GM19023 (cell line): ENCODE measurements at regions not wholly inside any gene's neighbourhood (a gene's known extent, or its start where the extent isn't known, plus 50 kb on each side); places are given as distances from the start of the nearest gene placed in this dataset.

Experiments used
- ATAC-seq: cut with Tn5 transposase; IDR thresholded peaks from one replicate; pipeline ENCODE4 v1.9.1; 2021; ENCODE audit warnings: mild to moderate bottlenecking, moderate library complexity; ENCODE audit not compliant: unreplicated experiment

- ATAC-seq, result no peak
Observed at GRCh38 chr5:67536866-67537265, 340.3 kb upstream of the CD180 start.

DNA sequence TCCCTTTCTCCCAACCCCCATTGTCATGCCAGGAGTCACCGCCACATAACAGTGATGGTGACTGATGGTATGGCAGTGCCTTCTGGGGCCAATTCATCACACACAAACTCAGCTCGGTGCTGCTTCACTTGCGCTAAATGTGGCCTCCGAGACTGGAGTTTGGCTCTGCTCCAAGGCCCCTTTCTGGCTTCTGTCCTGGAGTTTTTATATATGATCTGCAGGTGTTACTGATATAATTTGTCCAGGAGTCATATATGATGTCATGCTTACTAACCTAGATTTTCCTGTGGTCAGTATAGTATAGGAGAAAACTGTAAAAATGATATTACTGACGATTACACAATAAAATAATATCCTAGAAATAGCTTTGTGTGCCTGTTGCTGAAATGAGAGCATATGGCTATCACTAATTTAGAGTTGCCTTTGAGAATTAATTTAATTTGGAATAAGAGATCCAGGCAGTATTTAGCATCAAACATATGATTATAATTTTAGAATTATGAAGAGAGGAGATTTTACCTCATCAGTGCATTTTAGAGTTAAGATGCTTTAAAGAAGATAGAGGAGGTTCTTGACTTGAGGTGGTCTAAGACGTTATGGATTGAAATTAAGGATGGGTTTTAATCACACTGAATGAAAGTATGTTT lies 334.1 kb upstream of the CD180 start:
- ATAC-seq, result no peak

DNA sequence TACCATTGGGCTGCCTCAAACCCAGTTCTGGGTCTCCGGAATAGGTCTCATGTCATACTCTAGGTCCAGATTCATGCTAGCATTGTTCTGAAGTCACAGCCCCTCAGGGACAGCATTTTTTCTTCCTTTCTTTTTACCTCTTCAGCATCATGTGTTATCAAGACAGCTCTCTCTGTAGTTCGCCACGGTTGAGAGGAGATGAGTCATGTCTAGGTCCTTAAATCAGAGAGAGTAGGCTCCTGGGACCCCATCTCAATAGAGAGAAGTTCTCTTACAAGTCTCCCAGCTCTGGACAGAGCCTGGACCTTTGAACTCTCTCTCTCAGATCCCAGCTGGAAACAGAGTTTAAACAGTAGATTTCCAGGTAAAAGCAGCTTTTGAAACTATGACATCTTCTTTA lies 332.4 kb upstream of the CD180 start:
- no peak for ATAC-seq

DNA sequence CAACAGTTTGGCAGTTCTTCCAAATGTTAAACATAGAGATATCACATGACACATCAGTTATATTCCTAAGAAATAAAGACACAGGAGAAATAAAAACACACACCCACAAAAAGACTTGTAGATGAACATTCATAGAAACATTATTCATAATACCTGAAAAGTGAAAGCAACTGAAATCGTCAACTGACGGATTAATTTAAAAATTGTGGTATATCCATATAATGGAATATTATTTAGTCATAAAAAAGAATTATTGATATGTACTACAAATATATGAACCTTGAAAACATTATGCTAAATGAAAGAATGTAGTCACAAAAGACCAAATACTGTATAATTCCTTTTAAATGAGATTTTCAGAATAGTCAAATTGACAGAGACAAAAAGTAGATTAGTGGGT lies 330.2 kb upstream of the CD180 start:
- no peak for ATAC-seq

- no peak for ATAC-seq
Observed at GRCh38 chr5:67520161-67520908, 323.7 kb upstream of the CD180 start.

DNA sequence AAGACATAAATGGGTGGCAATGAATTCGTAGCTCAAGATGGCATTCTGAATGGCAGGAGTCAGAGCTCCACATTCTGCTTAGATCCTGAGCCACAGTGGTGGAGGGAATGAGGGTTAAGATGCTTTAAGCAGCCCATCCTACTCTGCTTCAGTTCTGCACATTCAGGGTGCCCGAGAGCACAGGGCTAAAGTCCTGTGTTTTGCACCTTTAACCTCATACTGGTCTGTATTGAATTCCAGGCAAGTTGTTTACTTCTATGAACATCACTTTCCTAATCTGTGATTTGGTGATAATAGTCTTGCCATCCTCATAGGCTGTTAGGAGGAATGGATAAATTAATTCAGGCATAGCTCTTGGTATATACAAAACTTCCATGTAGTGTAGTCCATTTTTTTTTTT lies 321.6 kb upstream of the CD180 start:
- ATAC-seq, result no peak

DNA sequence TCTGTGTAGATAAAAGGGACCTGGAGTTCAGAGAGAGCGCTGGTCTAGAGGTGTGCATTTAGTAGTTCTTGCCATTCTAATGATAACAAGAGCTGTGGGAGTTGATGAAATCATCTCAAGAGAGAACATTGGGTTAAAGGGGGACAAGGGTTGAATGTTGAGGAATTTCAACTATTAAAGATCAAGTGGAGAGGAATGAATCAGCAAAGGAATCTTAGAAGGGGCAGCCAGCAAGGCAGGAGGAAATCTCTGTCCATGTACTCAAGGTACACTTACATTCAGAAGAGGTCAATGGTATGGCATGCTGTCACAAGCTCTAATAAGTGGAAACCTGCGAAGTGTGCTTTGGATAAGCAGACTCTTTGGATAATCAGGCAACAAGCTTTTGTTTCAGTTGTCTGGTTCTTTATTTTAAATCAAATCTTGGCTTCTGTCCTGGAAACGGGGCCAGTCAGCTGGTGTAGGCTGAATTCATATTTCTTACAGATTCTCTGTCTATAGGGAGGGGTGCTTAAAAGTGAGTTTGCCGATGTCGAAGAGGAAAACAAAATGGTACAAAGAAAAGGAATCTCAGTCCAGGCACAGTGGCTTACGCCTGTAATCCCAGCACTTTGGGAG lies 320.5 kb upstream of the CD180 start:
- ATAC-seq, result no peak

DNA sequence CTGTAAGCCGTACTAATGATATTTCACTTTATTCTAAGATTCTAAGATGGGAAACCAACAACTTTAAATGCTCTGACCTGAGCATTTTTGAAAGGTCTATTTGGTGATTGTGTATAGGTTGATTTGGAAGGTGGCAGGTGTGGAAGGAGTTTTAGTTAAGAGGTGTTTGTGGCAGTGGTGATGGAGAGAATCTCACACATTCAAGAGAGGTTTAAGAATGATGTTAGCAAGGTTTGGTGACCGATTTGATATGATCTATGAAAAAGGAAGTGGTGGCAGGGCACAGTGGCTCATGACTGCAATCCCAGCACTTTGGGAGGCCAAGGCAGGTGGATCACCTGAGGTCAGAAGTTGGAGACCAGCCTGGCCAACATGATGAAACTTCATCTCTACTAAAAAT lies 319.2 kb upstream of the CD180 start:
- ATAC-seq, result no peak

DNA sequence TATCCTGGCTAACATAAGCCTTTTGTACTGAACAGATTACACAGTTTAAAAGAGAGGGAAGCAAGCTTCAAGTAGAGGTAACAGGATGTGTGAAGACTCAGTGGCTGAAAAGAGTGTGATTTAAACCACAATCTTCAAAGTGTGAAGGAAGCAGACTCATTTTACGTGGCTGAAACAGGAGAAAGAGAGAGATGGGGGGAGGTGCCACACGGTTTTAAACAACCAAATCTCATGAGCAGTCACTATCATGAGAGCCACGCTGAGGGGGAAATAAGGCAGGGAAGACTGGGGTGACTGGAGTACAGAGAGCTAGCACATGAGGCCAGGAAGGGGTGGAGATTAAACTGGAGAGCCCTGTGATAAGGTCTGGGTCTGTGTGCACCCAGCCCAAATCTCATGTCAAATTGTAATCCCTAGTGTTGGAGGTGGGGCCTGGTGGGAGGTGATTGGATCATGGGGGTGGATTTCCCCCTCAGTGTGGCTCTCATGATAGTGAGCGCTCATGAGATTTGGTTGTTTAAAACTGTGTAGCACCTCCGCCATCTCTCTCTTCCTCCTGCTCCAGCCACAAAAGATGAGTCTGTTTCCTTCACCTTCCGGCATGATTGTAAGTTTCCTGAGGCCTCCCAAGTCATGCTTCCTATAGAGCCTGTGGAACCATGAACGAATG lies 318.6 kb upstream of the CD180 start:
- ATAC-seq, result no peak

GRCh38 chr5:67512758-67513157 lies 316.2 kb upstream of the CD180 start:
- ATAC-seq, result no peak

GRCh38 chr5:67511911-67512310 lies 315.3 kb upstream of the CD180 start:
- ATAC-seq, result no peak

DNA sequence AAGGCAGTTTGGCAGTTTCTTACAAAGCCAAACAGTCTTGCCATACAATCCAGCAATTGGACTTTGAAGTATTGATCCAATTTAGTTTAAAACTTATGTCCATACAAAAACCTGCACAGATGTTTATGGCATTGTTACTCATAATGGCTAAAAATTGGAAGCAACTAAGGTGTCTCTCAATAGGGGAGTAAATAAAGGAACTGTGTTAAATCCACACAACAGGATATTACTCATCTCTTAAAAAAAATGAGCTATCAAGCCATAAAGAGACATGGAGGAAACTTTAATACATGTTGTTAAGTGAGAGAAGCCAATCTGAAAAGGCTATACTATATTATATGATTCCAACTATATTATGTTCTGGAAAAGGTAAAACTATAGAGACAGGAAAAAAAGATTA lies 313.6 kb upstream of the CD180 start:
- ATAC-seq, result no peak

DNA sequence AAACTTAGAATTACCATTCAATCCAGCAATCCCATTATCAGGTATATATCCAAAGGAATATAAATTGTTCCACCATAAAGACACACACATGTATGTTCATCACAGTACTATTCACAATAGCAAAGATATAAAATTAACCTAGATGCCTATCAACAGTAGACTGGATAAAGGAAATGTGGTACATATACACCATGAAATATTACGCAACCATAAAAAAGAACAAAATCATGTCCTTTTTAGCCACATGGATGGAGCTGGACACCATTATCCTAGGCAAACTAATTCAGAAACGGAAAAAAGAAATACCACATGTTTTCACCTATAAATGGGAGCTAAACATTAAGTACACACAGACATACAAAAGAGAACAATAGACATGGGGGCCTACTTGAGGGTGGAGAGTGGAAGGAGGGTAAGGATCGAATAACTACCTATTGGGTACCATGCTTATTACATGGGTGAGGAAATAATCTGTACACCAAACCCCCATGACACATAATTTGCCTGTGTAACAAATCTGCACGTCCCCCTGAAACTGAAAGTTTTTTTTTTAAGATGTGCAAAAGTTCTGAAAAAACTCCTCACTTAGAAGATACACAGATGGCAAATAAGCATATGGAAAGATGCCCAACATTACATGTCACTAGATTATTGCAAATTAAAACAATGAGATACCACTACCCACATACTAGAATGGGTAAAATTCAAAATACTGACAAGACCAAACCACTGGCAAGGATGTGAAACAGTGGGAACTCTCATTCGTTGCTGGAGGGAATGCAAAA lies 313.0 kb upstream of the CD180 start:
- ATAC-seq, result no peak

DNA sequence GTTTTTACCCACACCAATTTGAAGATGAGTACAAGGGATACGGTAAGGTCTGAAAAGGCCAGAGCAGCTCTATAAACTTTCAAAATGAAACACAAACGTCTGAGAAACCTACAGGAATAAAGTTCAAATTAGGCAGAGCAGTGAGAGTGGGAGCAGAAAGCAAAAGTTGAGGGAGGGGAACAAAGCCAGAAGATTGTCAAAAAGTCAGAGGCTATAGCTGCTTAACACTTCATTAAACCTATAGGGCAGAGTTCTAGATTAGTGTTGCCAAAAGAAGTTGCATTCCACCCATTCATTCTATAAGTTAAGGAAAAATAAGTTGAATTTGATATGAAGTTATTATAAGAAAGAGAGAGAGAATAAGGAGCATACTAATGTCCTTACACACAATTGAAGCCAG lies 309.6 kb upstream of the CD180 start:
- no peak for ATAC-seq

GRCh38 chr5:67502951-67503350 lies 306.4 kb upstream of the CD180 start:
- ATAC-seq, result no peak

DNA sequence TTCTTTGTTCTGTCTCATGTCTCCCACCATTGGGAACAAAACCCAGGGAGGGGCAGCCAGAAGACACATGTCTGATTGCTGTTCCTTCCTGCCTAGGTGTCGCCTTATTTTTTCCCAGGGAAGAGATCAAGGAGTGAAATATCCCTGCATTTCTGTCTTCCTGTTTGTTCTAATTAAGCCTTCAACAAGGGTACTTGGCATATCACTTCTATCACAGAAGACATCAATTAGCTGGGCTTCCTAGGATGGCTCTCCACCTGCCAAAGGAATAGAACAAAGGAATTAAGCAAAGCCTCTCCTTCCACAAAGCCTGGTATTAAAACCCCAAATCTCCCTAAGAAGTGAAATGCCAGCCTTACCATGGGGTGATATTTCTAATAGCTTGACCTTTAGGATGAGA lies 299.5 kb upstream of the CD180 start:
- ATAC-seq, result no peak

DNA sequence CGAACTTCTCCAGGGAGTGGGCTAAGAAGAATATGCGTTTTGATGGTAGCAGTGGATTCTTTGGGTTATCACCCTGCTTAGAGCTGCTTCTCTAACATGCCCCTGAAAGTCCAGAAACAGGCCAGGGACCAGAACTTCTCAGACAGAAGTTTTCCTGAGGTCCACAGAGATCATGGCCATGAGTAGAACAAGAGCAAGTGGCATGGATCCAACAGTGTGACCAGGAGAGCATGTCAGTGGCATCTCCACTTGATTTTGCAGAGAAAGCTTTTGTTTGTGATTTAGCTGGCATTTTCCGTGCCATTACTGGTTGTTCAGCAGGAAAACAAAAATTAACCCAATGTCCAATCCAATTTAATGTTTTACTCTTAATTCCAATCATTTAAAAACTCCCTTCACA lies 298.5 kb upstream of the CD180 start:
- ATAC-seq, result no peak

DNA sequence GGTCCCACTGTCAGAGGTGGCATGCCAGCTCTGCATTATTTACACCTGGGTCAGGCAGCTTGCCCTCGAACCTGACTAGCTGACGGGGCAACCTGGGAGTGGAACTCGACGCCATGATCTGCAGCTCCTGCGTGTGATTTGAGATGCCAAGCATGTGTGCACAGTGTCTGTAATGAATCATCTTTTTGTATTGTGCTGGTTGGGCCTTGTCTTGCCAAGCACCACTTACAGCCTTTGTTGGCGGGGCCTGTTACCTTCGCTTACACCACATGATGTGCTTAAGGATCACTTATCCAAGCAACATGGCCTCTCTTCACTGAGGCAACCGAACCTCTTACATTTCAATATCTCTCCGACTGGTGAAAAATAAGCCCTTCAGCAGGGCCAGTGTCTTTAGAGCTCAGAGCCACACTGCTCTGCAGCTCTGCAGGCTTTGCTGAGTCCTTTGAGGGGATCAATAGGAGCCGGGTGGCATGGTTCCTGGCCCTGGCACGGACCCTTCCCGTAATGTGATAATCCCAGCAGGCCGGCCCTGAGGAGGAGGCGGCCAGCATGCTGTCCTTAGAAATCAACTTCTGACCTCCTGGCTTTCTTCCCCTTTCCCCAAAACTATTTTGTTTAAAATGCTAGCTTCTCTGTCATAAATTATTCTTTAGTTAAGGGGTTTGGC lies 297.7 kb upstream of the CD180 start:
- no peak for ATAC-seq

DNA sequence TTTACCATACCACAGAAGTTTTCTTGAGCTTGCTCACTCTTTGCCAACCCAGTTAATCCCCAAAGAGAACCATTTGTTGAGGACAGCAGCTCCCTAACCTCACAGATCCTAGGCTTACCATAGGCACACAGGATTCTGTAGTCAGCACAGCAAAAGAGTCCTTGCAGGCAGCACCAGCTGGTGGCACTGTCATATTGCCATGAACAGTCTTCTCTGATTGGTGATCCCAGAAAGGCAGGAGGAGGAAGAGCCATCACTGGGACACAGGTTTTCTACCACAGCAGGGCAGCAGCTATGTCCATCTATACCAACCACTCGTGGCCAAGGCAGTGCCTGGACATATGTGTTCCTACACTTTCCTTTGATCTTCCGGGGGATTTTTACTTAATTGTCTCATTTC lies 297.1 kb upstream of the CD180 start:
- ATAC-seq, result no peak

DNA sequence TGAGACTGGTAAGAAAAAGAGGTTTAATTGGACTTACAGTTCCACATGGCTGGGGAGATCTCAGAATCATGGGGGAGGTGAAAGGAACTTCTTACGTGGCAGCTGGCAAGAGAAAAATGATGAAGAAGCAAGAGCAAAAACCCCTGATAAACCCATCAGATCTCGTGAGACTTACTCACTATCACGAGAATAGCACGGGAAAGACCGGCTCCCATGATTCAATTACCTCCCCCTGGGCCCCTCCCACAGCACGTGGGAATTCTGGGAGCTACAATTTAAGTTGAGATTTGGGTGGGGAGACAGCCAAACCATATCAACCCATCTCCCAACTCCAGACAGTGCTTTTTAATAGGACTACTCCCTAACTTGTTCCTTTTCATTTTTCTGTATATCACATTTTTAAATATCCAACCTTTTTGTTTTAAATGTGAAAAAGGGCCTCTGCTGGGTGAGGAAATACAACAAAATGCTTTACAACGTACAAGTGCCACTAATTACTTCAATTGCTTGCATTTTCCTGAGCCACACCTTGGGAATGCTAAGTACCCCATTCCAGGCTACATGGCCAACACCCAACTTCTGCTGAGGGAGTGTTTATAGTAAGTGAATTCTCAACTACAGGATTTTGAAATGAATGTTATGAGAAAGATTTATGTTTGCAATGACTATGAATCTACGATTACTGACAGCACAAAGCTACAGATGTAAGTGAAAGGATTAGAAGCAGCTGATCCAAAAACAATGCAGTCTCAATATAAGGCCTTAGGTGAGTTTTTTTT lies 294.1 kb upstream of the CD180 start:
- ATAC-seq, result no peak
